K562 (cell line): ENCODE measurements at regions not wholly inside any gene's neighbourhood (a gene's known extent, or its start where the extent isn't known, plus 50 kb on each side); places are given as distances from the start of the nearest gene placed in this dataset.

ENCODE experiments used
- BDP1 ChIP-seq: IDR thresholded peaks from 3 replicates; pipeline ENCODE4 v1.6.1; 2011; ENCODE audit not compliant: insufficient read length, insufficient read depth
- BRD4 ChIP-seq: fragments of 200-600 bp; sonication (generic); IDR thresholded peaks from 2 replicates; pipeline ENCODE4 v1.6.1; 2017; ENCODE audit warnings: inconsistent platforms
- CEBPB ChIP-seq: fragments of 450-650 bp; IDR thresholded peaks from 2 replicates; pipeline ENCODE4 v1.6.1; 2016; ENCODE audit warnings: missing genetic modification characterization, missing compliant biosample characterization
- ETS1 ChIP-seq: conservative IDR thresholded peaks from 2 replicates; pipeline ENCODE4 v1.6.1; 2011; ENCODE audit warnings: low read depth, mild to moderate bottlenecking, low read length; ENCODE audit not compliant: control insufficient read depth
- EWSR1 ChIP-seq: fragments of 450-650 bp; IDR thresholded peaks from 2 replicates; pipeline ENCODE4 v1.6.1; 2018; ENCODE audit warnings: borderline replicate concordance, mild to moderate bottlenecking, low read depth, moderate library complexity; ENCODE audit not compliant: partially characterized antibody
- FOXO4 ChIP-seq: fragments of 450-650 bp; formaldehyde crosslinking; IDR thresholded peaks from 2 replicates; pipeline ENCODE4 v1.4.0; 2020; ENCODE audit warnings: mild to moderate bottlenecking, moderate library complexity
- KLF1 ChIP-seq: fragments of 450-650 bp; IDR thresholded peaks from 2 replicates; pipeline ENCODE4 v1.6.1; 2016; ENCODE audit warnings: missing genetic modification characterization, missing compliant biosample characterization
- KLF16 ChIP-seq: IDR thresholded peaks from 2 replicates; pipeline ENCODE4 v1.6.1; 2016; ENCODE audit warnings: antibody characterized with exemption
- MXD1 ChIP-seq: fragments of 250-450 bp; sonication (Bioruptor Pico); IDR thresholded peaks from 2 replicates; pipeline ENCODE4 v1.8.0; 2021; ENCODE audit warnings: borderline replicate concordance, mild to moderate bottlenecking, moderate library complexity; ENCODE audit not compliant: poor library complexity, severe bottlenecking
- MYC ChIP-seq, 2 experiments: fragments of 250-450 bp in 1 of 2; sonication (Bioruptor Pico) in 1 of 2; IDR thresholded peaks; 2 replicates each; pipeline versions ENCODE4 v1.5.1 to v1.6.1; 2012 to 2021; ENCODE audit warnings: low read depth in 2 of 2, borderline replicate concordance in 1 of 2, improper control_type of control experiment in 1 of 2, low read length in 1 of 2, mild to moderate bottlenecking in 1 of 2, moderate library complexity in 1 of 2
- NFYB ChIP-seq: IDR thresholded peaks from 2 replicates; pipeline ENCODE4 v1.6.1; 2011; ENCODE audit warnings: mild to moderate bottlenecking, moderate library complexity; ENCODE audit not compliant: insufficient read length; ENCODE audit errors: extremely low read depth
- POLR2AphosphoS5 ChIP-seq: IDR thresholded peaks from 2 replicates; pipeline ENCODE4 v1.6.1; 2011; ENCODE audit warnings: mild to moderate bottlenecking, low read depth, low read length, moderate library complexity; ENCODE audit not compliant: control insufficient read depth, insufficient read depth
- SIN3B ChIP-seq: fragments of 450-650 bp; IDR thresholded peaks from 2 replicates; pipeline ENCODE4 v1.6.1; 2017; ENCODE audit warnings: low read depth, mild to moderate bottlenecking, moderate library complexity
- SIX5 ChIP-seq, 2 experiments: IDR thresholded peaks; 2 replicates each; pipeline ENCODE4 v1.6.1; 2011; ENCODE audit warnings: low read length in 2 of 2, borderline replicate concordance in 1 of 2, low read depth in 1 of 2, mild to moderate bottlenecking in 1 of 2, moderate library complexity in 1 of 2; ENCODE audit not compliant: insufficient read depth in 1 of 2
- SNRNP70 ChIP-seq: fragments of 200-400 bp; formaldehyde crosslinking; optimal IDR thresholded peaks from 2 replicates; pipeline ENCODE3; 2017; ENCODE audit warnings: low read depth, low read length
- ZC3H11A ChIP-seq: IDR thresholded peaks from 2 replicates; pipeline ENCODE4 v1.6.1; 2012; ENCODE audit warnings: low read depth, low read length, improper control_type of control experiment
- ZKSCAN8 ChIP-seq: fragments of 200-800 bp; sonication (Bioruptor generic); IDR thresholded peaks from 2 replicates; pipeline ENCODE4 v1.6.1; 2016; ENCODE audit warnings: missing genetic modification characterization, missing compliant biosample characterization
- ZNF146 ChIP-seq: IDR thresholded peaks from one replicate; pipeline ENCODE4 v1.6.1; 2018; ENCODE audit warnings: missing compliant biosample characterization; ENCODE audit not compliant: unreplicated experiment
- ZNF174 ChIP-seq: fragments of 250-450 bp; sonication (Bioruptor Pico); IDR thresholded peaks from 2 replicates; pipeline ENCODE4 v1.4.0; 2020; ENCODE audit warnings: mild to moderate bottlenecking
- ZNF347 ChIP-seq: fragments of 450-650 bp; formaldehyde crosslinking; IDR thresholded peaks from 2 replicates; pipeline ENCODE4 v1.4.0; 2020; ENCODE audit warnings: low read depth, mild to moderate bottlenecking, moderate library complexity
- ZNF384 ChIP-seq: IDR thresholded peaks from 2 replicates; pipeline ENCODE4 v1.6.1; 2012; ENCODE audit warnings: low read depth, low read length, improper control_type of control experiment
- ZNF512 ChIP-seq: IDR thresholded peaks from 2 replicates; pipeline ENCODE4 v1.6.1; 2016; ENCODE audit warnings: missing genetic modification characterization, missing compliant biosample characterization
- ZNF707 ChIP-seq: fragments of 250-450 bp; sonication (Bioruptor Pico); conservative IDR thresholded peaks from 2 replicates; pipeline ENCODE4 v1.8.0; 2022; ENCODE audit warnings: inconsistent platforms, mild to moderate bottlenecking, moderate library complexity
- ZSCAN29 ChIP-seq: fragments of 450-650 bp; IDR thresholded peaks from 2 replicates; pipeline ENCODE4 v1.6.1; 2017

- TF ChIP-seq ZNF146 (CRISPR knock-in tag) (no peak), ZNF512 (tag) (no peak), EWSR1 (no peak), ETS1 (no peak), BDP1 (no peak), ZSCAN29 (no peak), CEBPB (tag) (peak; percentile 81), MYC (IDR thresholded peaks at IDR 0.05; ENCODE audit: low read depth, low read length) (peak; percentile 88), MYC (CRISPR knock-in tag; IDR thresholded peaks at IDR 0.05; ENCODE audit: borderline replicate concordance, low read depth) (no peak), ZNF347 (0 out of 2 replicates have a peak, but pooled peaks have one; percentile 35), KLF16 (no peak), MXD1 (no peak), SIN3B (peak; percentile 87), NFYB (peak; percentile 97), POLR2AphosphoS5 (peak; percentile 79), KLF1 (tag) (peak; percentile 60; the same call in 1 of the 2 replicates), ZNF707 (no peak), BRD4 (no peak), SIX5 (IDR thresholded peaks at IDR 0.05; ENCODE audit: borderline replicate concordance in 1 of 2, insufficient read depth in 1 of 2, low read depth in 1 of 2, low read length in 2 of 2) (peak in 1 of 2 experiments; percentile 43; a peak in 2 of 4 replicates), ZKSCAN8 (CRISPR knock-in tag) (no peak), ZNF174 (CRISPR knock-in tag) (no peak), ZC3H11A (no peak), SNRNP70 (no peak), FOXO4 (CRISPR knock-in tag) (peak; percentile 10; the same call in 1 of the 2 replicates), ZNF384 (peak; percentile 37; the same call in 1 of the 2 replicates)
These were observed 110.5 kb upstream of the SLC25A33 start (continued) for GRCh38 chr1:9428601-9429341.
